ENCODE measurements at regions not wholly inside any gene's neighbourhood (a gene's known extent, or its start where the extent isn't known, plus 50 kb on each side); places are given as distances from the start of the nearest gene placed in this dataset.
A peak's percentile ranks its signal among the peaks of the same experiment; 100 is the strongest.
"Not testable (repeated sequence)": the region's sequence is repeated elsewhere in the genome, so short reads cannot be mapped to it uniquely, and the experiment has no call there.

DNA sequence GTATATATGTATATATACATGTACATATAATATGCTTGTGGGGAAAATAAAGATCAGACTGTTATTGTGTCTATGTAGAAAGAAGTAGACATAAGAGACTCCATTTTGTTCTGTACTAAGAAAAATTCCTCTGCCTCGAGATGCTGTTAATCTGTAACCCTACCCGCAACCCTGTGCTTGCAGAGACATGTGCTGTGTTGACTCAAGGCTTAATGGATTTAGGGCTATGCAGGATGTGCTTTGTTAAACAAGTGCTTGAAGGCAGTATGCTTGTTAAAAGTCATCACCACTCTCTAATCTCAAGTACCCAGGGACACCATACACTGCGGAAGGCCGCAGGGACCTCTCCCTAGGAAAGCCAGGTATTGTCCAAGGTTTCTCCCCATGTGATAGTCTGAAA lies 972.9 kb downstream of the GALC start (continued):
- TF ChIP-seq, protein P1, sequence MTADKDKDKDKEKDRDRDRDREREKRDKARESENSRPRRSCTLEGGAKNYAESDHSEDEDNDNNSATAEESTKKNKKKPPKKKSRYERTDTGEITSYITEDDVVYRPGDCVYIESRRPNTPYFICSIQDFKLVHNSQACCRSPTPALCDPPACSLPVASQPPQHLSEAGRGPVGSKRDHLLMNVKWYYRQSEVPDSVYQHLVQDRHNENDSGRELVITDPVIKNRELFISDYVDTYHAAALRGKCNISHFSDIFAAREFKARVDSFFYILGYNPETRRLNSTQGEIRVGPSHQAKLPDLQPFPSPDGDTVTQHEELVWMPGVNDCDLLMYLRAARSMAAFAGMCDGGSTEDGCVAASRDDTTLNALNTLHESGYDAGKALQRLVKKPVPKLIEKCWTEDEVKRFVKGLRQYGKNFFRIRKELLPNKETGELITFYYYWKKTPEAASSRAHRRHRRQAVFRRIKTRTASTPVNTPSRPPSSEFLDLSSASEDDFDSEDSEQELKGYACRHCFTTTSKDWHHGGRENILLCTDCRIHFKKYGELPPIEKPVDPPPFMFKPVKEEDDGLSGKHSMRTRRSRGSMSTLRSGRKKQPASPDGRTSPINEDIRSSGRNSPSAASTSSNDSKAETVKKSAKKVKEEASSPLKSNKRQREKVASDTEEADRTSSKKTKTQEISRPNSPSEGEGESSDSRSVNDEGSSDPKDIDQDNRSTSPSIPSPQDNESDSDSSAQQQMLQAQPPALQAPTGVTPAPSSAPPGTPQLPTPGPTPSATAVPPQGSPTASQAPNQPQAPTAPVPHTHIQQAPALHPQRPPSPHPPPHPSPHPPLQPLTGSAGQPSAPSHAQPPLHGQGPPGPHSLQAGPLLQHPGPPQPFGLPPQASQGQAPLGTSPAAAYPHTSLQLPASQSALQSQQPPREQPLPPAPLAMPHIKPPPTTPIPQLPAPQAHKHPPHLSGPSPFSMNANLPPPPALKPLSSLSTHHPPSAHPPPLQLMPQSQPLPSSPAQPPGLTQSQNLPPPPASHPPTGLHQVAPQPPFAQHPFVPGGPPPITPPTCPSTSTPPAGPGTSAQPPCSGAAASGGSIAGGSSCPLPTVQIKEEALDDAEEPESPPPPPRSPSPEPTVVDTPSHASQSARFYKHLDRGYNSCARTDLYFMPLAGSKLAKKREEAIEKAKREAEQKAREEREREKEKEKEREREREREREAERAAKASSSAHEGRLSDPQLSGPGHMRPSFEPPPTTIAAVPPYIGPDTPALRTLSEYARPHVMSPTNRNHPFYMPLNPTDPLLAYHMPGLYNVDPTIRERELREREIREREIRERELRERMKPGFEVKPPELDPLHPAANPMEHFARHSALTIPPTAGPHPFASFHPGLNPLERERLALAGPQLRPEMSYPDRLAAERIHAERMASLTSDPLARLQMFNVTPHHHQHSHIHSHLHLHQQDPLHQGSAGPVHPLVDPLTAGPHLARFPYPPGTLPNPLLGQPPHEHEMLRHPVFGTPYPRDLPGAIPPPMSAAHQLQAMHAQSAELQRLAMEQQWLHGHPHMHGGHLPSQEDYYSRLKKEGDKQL (CRISPR knock-in tag; IDR thresholded peaks at IDR 0.05; ENCODE audit: low read depth) = peak; percentile 51; the same call in 1 of the 2 replicates
- TF ChIP-seq SIX4 (CRISPR knock-in tag; IDR thresholded peaks at IDR 0.05) (peak; percentile 28; the same call in 1 of the 2 replicates), GATAD2A (CRISPR knock-in tag; IDR thresholded peaks at IDR 0.05) (peak; percentile 31; the same call in 1 of the 2 replicates), SOX13 (CRISPR knock-in tag; conservative IDR thresholded peaks at IDR 0.05 in 1 of 2, IDR thresholded peaks at IDR 0.05 in 1 of 2) (peak in 1 of 2 experiments; percentile 63; a peak in 2 of 4 replicates), SIX1 (CRISPR knock-in tag; IDR thresholded peaks at IDR 0.05; ENCODE audit: borderline replicate concordance) (peak; percentile 50; the same call in 1 of the 2 replicates), BCL6 (CRISPR knock-in tag; IDR thresholded peaks at IDR 0.05) (0 out of 2 replicates have a peak, but pooled peaks have one; percentile 17)
- not testable (repeated sequence) for TF ChIP-seq SOX13 (IDR thresholded peaks at IDR 0.05)

DNA sequence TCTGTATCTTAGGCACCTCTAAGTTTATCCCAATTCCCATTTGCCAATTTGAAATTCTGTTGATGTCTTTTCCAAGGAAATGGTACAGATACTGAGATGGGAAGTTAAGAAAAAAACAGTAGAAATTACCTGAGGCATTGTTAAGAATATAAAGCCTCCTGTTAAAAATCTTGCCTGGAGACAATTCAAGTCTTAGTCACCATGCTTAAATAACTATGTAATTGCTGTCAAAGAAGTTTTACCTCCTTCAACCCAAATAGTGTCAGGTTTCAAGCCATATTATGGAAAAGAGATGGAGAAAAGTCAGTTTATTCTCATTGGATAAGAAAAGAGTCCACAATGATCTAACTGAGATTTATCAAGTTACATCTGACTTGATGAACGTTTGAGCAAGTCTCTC lies 974.7 kb downstream of the GALC start:
- DNase-seq (ENCODE audit: low spot score) (no peak), ATAC-seq (no peak), FAIRE-seq (no peak)
- POLR2A ChIA-PET = no interaction called here
- CTCF ChIA-PET (ENCODE audit: low intra/inter-chr PET ratio, low total read pairs) = no interaction called here
- no TSS peak for BruUV-seq (replicated peaks)
- in situ Hi-C loops (cut with HindIII; ENCODE audit: extremely low pct_ligation_motif_present, low pct_unique_long_range_greater_than_20kb) (no loop called here), intact Hi-C loops (cut with micrococcal nuclease; ENCODE audit: unreplicated experiment) (no loop called here)
- Histone ChIP-seq H2AFZ (ENCODE audit: low read length) (no peak overlapping the region), H3K79me2 (ENCODE audit: insufficient read depth, low read length) (no peaks in the 10 kb centered on the region), H3K27me3 (ENCODE audit: control insufficient read depth in 1 of 2, insufficient read depth in 2 of 2, low read length in 2 of 2) (no peaks in the 10 kb centered on the region), H3K4me1 (ENCODE audit: insufficient read depth, low read length) (no peaks in the 10 kb centered on the region), H3K4me3 (replicated peaks in 1 of 3; ENCODE audit: insufficient read depth in 1 of 3, low read depth in 2 of 3, low read length in 3 of 3) (no peak overlapping the region), H3K9ac (ENCODE audit: insufficient read depth, low read depth, low read length) (no peak overlapping the region), H4K20me1 (ENCODE audit: insufficient read depth, low read length) (no peaks in the 10 kb centered on the region), H3K27ac (ENCODE audit: extremely low read length, insufficient read depth, low read length) (no peak overlapping the region), H3K36me3 (replicated peaks in 1 of 2; ENCODE audit: control insufficient read depth in 1 of 2, insufficient read depth in 2 of 2, low read length in 2 of 2) (no peaks in the 10 kb centered on the region), H3K4me2 (ENCODE audit: low read depth, low read length) (no peak overlapping the region), H3K9me3 (ENCODE audit: low read length) (no peaks in the 10 kb centered on the region)
- WGBS (ENCODE audit: low lambda C conversion rate) = 0% methylated on average over 1 of the region's 1 CpG
- TF ChIP-seq ZFYVE20 (CRISPR knock-in tag; IDR thresholded peaks at IDR 0.05; ENCODE audit: borderline replicate concordance, low read depth) (no peak), TAF15 (IDR thresholded peaks at IDR 0.05; ENCODE audit: low read depth, low read length, poor library complexity, severe bottlenecking) (no peak), U2AF2 (IDR thresholded peaks at IDR 0.05; ENCODE audit: low read depth, low read length) (no peak)
